Forelimb muscle (tissue), 1 donor: ENCODE measurements at regions not wholly inside any gene's neighbourhood (a gene's known extent, or its start where the extent isn't known, plus 50 kb on each side); places are given as distances from the start of the nearest gene placed in this dataset.
A peak's percentile ranks its signal among the peaks of the same experiment; 100 is the strongest.

Experiments
- DNase-seq: peaks from one replicate; pipeline ENCODE4 v3.0.0-alpha.2; 2013; ENCODE audit warnings: low read depth

DNA sequence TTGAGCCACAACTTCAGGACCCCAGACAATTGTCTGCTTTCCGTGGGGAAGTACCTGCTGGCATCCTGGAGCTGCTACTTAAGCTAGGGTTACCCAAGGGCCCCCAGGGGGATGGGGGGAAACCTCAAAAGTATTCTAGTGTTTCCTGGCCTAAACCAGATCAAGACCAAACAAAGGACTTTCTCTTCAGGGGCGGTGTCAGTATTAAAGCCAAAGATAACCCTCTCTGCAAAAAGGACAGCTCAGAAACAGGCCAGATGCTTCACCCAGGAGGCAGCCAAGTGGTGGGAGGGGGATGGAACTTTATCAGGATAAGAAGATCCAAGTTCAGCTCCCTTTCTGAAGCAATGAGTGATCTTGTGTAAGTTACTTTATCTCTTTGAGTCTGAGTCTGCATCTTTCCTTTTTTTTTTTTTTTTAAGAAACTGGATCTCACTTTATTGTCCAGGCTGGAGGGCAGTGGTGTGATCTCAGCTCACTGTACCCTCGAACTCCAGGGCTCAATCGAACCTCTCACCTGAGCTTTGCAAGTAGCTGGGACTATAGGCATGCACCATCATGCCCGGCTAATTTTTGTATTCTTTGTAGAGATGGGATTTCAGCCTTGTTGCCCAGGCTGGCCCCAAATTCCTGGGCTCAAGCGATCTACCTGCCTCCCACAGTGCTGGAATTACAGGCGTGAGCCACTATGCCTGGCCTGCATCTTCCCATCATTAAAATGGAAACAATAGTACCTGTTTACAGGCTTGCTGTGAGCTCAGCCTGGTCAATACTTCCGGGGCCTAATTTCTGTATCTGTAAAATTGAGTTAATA is 151.8 kb upstream of the PTPRM start:
- DNase-seq = no peak

DNA sequence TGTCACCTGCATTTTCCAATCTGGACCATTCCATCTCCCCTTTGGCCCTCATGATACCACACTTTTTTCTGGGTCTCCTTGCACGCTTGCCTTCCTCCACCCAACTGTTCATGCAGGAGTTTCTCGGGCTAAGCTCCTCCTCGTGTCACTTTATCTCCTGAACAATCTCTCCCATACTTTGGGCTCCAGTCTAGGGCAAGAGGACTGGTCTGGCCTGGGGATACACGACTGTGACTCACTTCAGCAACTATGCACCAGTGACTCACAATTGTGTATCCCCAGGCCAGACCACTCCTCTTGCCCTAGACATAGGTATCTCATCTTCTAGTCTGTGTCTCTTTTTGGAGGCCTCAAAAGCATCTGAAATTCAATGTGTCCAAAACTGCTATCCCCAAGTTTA is 149.4 kb upstream of the PTPRM start:
- DNase-seq = no peak

DNA sequence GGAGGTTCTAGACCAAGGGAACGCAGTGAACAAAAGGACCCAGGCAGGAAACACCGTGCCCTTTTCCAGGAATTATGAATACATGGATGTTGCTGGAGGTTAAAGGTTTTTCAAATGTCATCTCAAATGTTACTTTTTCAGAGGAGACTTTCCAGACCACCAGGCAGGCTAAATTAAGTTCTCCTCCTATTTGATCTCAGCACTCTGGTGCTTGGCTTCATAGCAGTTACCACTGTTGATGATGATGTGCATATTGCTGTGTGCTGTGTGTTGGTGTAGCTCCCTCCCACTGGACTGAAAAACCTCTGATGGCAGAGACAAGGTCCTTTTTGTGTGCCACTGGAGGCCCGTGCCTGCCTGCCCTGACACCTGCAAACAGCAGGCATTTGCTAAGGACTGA is 137.3 kb upstream of the PTPRM start:
- no peak for DNase-seq

DNA sequence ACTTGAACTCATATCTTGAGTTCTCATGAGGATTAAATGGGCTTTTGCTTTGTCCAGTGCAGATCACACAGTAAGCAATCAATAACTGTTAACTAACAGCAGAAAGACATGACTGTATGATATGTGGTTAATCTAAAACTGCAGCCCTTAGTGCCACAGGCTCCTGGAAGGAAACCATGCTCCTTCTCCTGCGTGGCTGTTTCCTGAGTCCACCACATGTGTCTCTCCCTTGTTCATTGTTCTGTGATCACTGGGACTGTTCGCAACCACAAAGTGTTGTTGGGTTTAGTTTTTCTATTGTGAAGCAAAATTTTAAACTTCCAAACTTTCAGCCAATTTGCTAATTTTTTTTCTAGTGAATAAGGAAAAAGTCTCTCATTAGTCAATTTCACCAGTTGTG is 130.9 kb upstream of the PTPRM start:
- DNase-seq = no peak

DNA sequence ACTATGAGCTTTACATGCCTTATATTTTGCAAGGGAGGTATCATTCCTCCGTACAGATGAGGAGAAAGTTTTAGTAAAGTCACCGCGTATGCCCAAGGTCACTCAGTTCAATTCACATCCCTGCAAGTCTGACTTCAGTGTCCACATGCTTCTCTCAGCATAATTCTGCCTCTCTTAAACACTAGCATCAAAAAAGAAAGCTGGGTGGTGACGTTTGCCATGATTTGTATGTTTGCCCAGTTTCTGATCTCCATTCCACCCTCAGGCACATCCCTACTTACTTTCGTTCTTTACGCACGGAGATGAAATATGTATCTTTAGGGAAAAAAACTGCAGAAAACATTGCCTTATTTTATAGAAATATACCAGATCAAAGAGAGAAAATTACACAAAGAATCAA is 129.2 kb upstream of the PTPRM start:
- DNase-seq = no peak

DNA sequence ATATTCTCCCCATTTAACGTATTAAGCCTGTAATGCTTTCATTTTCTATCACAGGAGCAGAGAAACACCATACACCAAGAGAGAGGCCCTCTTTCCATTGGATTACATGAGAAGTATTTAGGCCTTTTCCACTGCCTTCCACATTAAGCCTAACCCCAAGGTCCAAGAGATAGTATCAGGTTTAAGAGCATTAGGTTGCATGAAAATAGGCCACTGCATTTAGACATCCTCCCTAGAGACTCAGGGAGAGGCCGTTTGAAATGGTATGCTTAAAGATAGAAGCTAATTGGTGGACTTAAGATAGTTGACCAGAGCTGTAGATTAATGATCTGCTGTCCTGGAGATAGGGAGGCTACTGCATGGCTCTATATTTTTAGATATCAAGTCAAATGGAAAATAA is 128.5 kb upstream of the PTPRM start:
- no peak for DNase-seq

DNA sequence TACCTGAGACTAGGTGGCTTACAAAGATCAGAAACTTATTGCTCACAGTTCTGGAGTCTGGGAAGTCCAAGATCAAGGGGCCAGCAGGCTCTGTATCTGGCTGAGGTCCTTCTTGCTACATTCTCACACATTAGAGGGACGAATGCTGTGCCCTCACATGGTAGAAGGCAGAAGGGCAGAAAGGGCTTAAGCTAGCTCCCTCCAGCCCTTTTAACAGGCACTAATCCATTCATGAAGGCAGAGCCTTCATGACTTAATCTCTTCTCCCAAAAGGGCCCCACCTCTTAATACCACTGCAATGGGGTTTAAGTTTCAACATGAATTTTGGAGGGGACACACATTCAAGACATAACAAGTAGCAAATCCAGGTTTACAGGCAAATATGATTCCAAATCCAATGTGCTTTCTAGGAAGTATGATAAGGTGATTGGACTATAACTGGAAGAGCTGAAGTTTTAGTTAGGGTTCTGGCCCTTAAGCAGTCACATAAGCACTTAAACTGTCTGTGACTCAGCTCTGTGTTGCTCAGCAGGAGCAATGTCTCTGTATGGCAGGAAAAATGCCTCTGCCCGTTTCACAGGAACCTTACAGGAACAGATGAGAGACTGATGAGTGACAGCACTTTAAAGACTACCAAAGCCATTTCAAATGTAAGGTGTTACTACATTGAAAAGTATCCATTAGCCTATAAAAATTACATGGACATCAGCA is 119.6 kb upstream of the PTPRM start:
- DNase-seq = no peak

DNA sequence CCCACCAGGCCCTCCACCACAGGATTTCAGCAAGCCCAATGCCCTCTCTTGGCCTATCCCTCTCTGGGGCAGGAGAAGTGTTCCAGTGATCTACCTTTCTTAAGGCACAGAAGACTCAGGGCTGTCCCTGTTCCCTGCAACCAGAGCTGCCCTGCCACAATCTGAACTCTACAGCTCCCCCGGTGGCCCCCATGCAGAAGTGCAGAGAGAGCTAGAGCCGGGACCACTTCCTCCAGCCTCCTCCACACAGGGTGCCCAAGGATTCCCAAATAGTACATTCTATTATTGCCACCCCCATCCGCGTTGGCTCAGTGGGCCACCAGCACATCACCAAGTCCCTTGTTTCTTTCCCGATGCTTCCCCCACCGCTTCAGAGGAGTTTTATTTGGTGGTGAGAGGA is 114.8 kb upstream of the PTPRM start:
- DNase-seq = no peak

DNA sequence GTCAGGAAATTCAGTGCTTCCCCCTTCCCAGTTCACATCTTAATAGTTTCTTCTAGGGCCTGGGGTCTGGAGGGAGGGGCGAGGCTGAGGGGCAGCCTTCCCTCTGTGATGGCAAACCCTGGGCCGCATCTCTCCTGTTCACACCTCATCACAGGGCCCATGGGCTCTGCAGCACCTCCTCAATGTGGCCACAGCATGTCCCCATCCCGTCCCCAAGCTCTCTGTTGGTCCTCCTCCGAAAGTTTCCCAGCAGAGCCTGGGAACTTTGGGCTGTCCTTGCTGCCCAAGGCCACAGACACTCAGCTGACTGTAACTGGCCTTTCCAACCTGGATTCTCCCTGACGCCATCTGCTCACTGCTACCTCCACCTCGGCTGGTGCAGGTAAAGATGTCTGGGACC is 112.7 kb upstream of the PTPRM start:
- no peak for DNase-seq

DNA sequence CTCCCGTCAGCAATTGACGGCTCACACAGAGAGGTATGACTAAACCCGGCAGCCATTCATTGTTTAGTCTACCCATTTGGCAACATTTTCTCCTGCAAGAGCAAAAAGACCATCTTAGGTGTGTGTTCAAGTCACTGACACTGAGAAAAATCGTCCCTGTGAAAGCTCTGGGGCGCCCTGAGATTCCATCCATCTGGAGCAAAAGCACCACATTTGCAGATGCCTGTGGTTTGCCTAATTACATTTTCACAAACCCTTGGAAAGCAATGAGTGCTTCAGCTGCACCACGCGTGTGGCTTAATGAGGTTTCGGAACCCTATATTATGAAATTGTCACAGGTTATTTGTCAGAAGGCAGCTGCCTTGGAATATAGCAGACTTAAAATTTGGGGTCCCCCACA is 110.7 kb upstream of the PTPRM start:
- no peak for DNase-seq

DNA sequence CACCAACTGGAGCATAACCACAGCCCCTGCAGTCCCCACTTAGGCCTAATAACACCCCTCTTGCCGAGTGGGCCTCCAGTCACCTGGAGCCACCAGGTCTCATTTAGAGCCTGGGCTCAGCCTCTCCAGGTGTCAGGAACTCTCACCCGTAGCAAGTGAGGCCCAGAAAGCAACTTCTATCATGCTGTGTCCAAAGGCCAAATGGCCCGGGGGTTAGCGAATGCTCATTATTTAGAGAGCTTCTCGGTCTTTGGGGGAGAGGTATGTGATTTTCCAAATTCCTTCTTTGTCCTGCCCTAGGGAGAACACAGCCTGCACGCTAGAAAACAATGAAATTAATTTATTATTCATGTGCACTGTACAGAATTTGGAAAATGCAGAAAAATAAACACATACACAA is 109.9 kb upstream of the PTPRM start:
- DNase-seq = no peak

DNA sequence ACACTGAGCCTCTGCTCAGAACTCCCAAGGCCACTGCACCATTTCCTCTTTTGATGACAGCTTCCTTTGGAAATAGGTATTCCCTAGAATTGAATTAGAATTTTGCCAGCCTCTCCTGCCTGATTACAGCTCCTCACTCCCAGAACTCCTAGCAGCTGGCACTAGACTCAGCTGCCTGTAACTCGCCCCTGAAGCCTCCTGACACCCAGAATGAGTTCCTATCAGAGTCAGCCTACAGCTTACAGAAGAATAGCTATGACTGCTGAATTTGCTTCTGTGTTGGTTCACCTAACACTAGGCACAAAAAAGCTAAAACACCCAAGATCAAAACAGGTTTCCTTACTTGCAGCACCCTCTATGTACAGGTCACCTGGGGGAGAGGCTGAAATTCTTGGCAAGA is 108.2 kb upstream of the PTPRM start:
- DNase-seq = no peak

DNA sequence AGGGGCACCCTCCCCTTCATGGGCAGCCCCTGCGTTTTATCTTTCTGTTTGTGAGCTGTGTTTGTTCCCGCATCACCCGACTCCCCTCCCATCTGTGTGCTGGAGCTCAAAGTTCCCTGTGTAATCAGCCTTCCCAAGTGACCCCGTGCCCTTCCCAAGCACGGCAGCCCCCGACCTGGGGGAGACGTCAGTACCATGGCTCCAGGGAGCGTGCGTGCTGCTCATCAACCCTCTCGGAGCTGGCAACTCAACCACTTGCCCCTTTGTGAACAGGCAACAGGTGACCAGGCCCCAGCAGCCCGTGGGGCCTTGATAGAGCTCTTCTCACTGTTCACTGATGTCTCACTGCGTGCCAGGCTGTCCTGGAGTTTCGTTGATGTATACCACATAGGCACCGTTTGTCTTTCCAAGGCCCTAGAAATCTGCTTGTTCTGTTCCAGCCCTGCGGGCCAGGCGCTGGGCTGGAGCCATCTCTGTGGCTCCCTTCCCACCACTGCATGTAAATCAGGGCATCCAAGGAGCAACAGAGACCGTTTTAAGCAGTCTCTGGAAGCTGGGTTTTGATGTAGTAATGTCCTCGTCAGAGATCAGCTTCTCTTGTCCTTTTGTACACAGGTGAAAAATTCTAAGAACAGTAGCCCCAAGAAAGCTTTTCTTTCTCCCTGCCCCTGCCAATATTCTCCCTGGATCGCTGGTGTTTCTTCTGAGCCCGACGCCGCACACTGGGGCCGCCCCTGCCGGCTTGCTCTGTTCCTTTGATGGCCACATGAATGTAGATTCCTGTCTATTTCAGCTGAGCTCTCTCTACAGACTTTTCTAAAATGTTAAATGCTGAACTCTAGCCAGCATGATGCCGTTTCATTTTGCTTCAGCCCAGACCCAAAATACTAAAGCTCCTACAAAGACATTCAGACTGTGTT is 107.0 kb upstream of the PTPRM start:
- peak; percentile 17 for DNase-seq

DNA sequence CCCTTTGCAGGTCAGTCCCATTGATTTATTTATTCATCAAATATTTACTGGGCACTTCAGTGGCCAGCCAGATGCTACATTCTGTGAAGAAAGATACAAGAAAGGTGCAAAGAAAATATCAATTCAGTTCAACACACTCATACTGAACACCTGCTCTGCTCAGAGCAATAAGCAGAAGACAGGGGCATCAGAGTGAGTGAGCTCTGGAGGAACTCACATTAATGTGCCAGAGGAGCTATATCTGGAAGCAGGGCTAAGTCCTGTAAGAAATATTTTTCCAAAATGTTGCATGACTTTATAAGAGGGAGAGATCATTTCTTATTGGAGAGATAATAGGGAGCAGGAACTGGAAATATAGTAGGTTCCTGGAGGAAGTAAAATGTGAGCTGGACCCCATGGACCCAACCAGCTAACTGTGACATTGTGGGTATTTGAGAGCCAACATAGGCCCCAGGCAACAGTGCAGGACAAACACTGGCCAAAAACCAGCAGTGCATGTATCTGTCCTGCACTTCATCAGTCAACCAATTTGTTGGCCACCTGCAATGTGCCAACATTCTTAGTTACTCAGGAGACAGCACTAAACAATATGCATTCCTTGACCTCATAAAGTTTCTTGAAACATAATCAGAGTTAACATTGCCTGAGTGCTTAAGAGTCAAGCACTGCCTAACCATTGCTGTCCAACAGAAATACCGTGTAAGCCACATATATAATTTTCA is 102.7 kb upstream of the PTPRM start:
- no peak for DNase-seq

DNA sequence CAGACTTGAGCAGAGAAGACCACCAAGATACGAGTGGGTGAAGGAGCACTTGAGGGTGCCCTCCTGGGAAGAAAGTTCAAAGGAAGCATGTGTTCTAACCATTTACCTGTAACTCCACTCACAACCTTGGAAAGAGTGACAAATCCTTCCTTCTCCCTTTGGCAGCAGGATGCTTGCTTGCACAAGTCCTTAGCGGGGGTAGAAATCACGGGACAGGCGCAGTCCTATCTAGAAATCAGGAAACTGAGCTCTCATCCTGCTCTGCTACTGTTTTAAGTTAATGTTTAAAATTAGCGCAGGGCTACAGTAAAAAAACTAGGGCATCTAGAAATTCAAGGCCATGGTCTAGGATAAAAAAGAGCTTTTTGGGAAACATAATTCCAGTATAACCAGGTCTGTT is 100.9 kb upstream of the PTPRM start:
- DNase-seq = no peak

DNA sequence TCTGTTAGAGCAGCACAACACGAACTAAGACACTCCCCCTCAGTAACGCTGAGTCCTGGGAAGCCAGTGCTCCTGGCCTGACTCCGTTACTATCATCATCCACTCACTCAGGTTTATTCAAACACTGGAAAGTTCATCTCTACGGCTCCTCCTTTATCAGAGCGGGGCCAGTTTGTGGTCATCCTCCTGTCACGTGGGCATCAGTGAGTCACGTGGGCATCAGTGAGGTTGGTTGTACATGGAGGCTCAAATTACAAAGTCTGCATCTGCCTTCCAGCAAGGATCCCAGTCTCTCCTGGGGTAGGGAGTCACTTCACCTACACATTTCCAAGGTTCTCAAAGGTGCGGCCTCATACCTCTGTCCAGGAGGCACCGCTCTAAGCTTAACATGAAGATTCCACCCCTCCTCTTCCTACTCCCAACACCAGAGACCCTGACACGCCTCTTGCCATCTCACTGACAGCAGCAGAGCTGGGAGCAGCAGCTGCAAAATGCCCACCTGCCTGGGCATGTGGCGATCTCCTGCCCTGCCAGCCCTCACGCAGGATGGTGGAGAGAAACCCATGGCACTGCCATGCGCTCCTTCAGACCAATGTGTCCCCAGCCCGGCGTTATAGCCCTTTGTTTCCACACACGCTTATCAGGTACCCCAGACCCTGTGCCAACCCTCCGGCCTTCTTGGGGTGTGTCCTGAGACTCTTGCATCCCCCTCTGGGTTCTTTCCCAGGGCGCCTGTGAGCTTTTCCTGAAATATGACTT is 99.2 kb upstream of the PTPRM start:
- DNase-seq = no peak

DNA sequence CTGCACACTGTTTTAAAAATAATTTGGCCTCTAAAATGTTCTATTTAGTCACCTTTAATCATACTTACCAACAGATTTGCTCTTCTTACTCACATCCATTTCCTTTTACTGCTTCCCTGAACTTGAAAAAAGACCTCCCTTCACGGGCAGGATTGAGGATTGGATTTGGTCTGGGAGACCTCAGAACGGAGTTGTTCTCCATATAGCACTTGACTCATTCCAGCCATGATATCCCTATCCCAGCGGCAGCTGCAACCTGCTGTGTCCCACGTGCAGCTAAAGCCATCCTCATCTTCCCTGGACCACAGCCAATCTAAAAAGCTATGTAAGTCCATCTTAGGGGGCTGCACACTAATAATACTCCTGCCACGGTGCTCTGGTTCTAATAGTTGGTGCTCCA is 97.0 kb upstream of the PTPRM start:
- DNase-seq = no peak

DNA sequence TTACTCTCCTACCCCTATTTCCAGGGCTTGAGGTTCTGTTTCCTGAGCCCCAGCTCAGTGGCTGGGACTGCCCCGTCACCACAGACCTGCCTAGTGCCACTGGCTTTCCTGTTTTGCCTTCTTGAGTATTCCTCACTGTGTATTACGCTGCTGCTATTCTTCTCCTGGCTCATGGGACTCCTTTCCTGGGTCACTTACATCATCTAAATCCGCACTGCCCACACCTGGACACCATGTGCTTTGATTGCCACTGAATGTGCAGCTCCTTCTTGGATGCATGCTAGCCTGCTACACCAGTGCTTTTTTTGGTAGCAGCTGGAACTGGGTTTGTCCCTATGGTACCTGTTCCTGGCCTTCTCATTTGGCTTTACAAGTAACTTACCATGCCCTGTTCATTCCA is 96.6 kb upstream of the PTPRM start:
- no peak for DNase-seq

DNA sequence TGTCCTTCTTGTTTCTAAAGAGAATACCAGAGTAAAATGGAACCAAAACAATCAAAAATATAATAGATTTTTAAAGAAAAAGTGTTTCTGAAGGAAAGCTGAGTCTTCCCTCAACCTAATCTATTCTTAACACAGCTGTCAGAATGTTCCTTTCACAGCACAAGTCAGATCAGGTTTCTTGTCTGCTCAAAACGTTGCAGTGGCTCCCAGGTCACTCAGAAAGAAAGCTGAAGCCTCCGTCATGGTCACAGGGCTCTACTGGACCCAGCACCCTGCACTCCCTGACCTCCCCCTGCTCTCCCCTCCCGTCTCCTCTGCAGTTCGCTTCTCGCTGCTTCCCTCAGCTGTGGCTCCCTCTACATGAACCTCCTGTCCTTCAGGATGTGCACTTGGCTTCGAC is 90.7 kb upstream of the PTPRM start:
- DNase-seq = no peak

DNA sequence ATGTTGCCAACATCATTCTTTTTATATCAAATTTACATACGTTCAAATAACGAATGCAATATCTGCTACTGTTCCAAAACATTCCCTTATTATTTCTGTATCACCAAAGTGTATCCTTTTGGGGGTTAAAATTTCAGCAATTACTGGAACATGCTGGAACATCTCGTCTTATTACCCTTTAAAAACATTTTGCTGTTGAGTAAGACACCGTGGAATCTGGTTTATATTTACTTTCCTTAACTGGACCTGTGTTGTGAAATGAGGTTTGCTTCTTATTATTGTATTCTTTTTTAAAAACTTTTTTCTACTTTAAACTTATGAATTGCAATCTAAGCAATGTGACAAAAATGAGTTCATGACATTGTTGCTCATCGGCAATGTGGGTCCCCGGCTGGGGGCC is 87.4 kb upstream of the PTPRM start:
- DNase-seq = no peak

DNA sequence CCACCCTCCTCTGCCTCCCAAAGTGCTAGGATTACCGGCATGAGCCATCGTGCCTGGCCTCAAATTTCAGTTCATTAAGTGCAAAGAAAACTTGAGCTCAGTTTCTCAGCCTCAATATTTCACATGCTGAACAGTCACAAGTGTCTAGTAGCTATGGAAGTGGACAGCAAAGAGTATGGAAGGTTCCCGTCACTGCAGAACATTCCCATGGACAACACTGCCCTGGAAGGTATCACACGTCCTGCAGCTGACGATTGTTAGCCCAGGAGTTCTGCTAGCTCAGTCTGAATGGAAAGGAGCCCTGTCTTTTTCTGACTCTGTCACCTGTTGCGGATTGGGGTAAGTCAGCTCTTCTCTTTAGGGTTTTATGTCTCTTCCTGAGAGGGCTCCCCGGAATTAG is 86.2 kb upstream of the PTPRM start:
- DNase-seq = no peak
